C4-2B (cell line): ENCODE measurements at regions not wholly inside any gene's neighbourhood (a gene's known extent, or its start where the extent isn't known, plus 50 kb on each side); places are given as distances from the start of the nearest gene placed in this dataset.

Source experiments
- H3K27ac ChIP-seq: fragments of 450-650 bp; 2 replicates; pipeline ENCODE4 v1.5.1; 2017
- CTCF ChIP-seq: fragments of 450-650 bp; conservative IDR thresholded peaks from 2 replicates; pipeline ENCODE4 v1.5.1; 2017; ENCODE audit warnings: mild to moderate bottlenecking
- ZFX ChIP-seq: fragments of 450-650 bp; IDR thresholded peaks from 2 replicates; pipeline ENCODE4 v1.6.1; 2017

GRCh38 chr5:2320611-2321010 lies 430.9 kb downstream of the IRX2 start:
- TF ChIP-seq ZFX (no peak), CTCF (no peak)

GRCh38 chr5:2317540-2317939 lies 433.9 kb downstream of the IRX2 start:
- TF ChIP-seq ZFX (no peak), CTCF (no peak)
- no peak overlapping the region for H3K27ac ChIP-seq

More at GRCh38 chr5:2320611-2321010, 430.9 kb downstream of the IRX2 start:
- H3K27ac ChIP-seq = no peak overlapping the region

GRCh38 chr5:2311851-2312250 lies 429.1 kb upstream of the IRX4 start:
- TF ChIP-seq ZFX = no peak
- no peak for TF ChIP-seq CTCF
- H3K27ac ChIP-seq = no peak overlapping the region

- TF ChIP-seq CTCF = no peak
- TF ChIP-seq ZFX = no peak
Observed at GRCh38 chr5:2310946-2311345, 428.2 kb upstream of the IRX4 start.

DNA sequence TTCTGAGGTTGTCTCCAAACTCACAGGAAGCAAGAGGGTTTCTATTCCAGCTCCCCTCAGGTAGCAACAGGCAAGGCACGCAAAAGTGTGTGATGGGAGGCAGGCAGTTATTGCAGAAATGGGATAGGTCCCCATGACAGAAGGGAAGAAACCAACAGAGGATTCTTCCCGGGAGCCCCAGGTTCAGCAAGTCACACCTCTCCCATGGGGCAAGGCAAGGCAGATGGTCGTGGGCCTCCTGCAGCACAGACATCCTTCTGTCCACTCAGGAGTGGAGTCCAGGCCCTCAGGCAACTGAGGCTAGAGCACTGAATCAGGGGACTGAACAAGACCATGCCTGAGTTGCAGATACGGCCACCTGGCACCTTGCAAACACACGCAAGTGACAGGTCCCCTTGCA lies 424.9 kb upstream of the IRX4 start:
- no peak for TF ChIP-seq ZFX
- no peak for TF ChIP-seq CTCF
- H3K27ac ChIP-seq = no peak overlapping the region

More at GRCh38 chr5:2310946-2311345, 428.2 kb upstream of the IRX4 start:
- no peak overlapping the region for H3K27ac ChIP-seq

DNA sequence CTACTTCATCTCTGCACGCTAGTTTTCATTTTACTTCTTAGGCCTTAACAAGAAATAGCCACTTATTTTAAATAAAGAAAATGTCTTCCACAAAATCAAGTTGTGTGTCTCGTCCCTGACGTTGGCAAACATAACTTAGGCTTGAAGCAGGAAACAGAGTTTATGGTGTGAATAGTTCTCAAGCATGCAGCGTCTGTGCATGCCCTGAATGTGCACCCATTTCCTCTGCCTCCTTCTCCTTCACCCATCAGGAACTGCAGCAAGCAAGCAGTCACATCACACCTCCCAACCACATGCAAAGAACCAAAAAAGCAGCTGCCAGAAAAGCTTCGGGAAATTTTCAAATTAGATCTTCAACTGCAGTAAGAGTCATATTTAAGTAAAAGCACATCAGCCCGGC lies 424.0 kb upstream of the IRX4 start:
- no peak overlapping the region for H3K27ac ChIP-seq
- TF ChIP-seq CTCF (no peak), ZFX (no peak)

DNA sequence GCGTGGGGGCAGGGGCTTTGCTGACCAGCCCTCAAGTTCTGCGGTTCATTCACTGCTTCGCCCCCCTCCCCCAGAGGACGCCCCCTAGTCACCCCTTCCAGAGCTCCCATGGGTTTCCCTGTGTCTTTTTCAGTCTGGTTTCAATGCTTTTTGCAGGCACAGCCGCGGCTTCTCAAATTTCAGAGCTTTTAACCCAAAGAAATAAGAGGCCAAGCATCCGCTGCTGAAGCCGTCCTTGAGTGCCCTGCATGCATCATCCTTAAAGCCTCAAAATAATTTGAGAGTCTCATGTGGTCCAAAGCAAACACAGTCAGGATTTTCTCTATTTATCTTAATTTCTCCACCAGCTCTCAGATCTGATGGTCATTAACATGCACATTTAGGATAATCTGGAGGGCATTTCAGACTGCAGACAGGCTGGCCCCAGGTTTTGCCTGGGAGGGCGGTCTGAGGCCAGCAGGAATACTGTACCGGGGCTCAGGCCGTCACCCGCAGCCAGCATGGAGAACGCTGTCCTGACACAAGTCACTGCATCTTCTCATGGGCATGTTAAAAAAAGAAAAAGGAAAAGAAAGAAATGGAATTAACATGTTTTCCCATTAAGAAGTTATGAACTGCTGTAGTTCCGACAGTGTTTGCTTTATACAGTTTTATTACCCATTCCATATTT lies 420.8 kb upstream of the IRX4 start:
- no peak for TF ChIP-seq CTCF

More for the DNA sequence above, 420.8 kb upstream of the IRX4 start:
- H3K27ac ChIP-seq = no peak overlapping the region
